Activated CD4-positive, alpha-beta T cell treated with anti-CD3 and anti-CD28 coated beads, Interleukin-2, amount 50 U/mL, for 24 hours (primary cell): ENCODE measurements at regions not wholly inside any gene's neighbourhood (a gene's known extent, or its start where the extent isn't known, plus 50 kb on each side); places are given as distances from the start of the nearest gene placed in this dataset.
"Not testable (repeated sequence)": the region's sequence is repeated elsewhere in the genome, so short reads cannot be mapped to it uniquely, and the experiment has no call there.

ENCODE experiments used
- DNase-seq, 2 donors: peaks; one replicate each; pipeline ENCODE4 v3.0.0-alpha.2; 2020; ENCODE audit warnings: low read depth in 1 of 2, low spot score in 1 of 2

DNA sequence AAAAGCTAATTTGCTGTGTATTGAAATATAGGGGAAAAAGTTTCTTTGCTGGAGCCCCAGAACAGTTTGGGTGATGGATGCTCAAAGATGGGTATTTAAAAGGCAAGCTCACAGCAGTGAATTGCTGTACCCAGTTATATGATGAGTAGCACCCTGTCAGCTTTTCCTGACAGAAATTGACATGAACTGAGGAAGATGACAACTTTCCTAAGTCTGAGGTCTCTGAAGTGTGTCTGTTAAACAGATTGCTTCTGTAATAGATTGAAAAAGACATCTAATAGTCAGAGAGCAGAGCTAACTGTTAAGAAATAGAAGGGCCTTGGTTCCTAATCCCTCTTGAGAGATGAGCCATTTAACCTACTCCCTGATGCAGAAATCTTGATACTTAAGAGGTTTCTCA lies 1278.0 kb upstream of the ALCAM start:
- DNase-seq = no peak

GRCh38 chr3:104089987-104090386 lies 1276.7 kb upstream of the ALCAM start:
- DNase-seq = not testable (repeated sequence)

- no peak for DNase-seq
Measured at GRCh38 chr3:104101736-104102135, 1265.0 kb upstream of the ALCAM start.

DNA sequence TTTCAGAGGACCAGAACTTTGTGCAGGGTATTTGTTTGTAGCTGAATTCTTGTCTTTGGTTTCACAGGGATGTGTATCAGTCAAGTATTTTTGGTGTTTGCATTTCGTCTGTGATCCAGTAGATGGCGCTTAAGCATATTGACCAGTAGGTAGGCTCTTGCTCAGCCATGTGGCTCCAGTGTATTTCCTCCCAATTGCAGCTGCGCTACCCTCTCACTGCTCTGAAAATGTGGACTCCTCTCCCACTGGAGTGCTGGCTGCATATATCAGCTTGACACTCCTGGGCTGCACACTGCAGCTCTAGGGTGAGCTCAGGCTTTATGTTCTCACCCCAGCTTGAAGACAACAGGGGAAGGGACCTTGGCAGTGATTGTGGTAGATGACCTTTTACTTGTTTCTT lies 1264.3 kb upstream of the ALCAM start:
- DNase-seq = no peak

GRCh38 chr3:104106276-104106675 lies 1260.4 kb upstream of the ALCAM start:
- DNase-seq = no peak

DNA sequence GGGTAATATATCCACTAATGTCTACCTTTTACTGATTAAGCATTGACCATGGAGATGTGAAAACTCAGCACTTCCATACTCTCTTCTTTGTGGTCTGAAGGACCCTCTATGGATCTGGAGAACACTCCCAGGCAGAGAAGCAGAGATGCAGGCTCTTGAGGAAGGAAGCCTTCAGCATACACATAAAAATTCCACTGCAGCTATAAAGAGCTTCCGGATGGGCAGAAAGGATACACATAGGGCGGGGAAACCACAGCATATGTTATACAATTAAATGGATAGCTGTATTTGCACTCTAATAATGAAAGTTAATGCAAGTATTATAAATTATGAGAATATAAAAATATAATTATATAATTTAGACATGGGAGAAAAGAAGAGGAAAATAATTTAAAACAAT lies 1258.2 kb upstream of the ALCAM start:
- DNase-seq = no peak

DNA sequence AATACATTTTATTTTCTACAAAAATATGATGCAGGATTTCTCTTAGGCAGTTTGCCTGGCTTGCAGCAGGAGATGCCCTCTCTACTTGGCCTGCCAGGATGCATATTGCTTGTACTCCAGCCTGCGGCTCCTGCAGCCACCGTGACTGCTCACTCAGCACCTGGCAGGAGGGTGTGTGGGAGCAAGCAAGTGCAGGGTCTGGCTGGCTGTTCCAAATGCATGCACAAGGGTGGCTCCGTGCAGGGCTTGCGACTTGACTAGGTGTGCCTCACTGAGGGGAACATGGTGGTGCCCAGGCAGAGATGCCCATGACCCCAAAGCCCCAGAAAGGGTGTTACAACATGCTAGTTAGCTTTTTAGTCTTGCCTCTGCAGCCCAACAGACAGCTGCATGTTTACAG lies 1240.2 kb upstream of the ALCAM start:
- DNase-seq = no peak

- no peak for DNase-seq
Measured at GRCh38 chr3:104126864-104127553, 1239.7 kb upstream of the ALCAM start.

- no peak for DNase-seq
Measured at GRCh38 chr3:104127830-104128229, 1238.9 kb upstream of the ALCAM start.

GRCh38 chr3:104132566-104133403 lies 1233.9 kb upstream of the ALCAM start:
- no peak for DNase-seq

- no peak for DNase-seq
Measured at GRCh38 chr3:104133630-104134029, 1233.1 kb upstream of the ALCAM start.

DNA sequence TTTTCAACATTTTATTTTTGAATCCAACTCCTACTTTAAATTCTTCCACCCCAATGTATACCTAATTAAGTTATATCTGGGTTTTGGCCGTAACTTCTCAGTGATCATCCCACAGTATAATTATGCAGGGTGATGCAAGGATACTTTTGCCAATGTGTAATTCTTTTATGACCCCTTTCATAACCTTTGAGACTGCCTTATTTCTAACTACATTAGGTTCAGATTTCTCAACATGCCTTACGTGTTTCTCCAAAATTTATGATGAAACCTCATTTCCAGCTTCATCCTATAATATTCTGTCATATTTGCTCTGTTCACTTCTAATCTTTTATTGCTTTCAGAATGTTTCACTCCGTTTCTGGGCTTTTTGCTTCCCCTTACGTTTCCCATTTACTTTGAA lies 1229.6 kb upstream of the ALCAM start:
- no peak for DNase-seq

DNA sequence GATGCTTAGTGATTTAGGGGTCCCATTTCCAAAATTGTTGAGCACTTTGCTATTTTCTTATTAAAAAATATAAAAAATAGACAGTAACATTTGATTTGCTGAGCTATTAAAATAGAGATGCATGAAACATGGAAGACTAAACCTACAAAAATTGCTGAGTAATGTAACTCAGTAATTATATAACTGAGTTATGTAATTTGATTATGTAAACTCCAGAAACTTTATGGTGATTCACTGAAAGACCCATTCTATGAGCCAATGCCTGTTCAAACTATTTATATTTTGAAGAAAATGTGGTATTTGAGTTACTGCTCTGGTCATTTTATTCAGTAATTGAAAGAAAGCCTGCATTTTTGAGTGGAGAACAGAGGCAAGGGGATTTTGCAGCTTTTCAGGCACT lies 1221.5 kb upstream of the ALCAM start:
- no peak for DNase-seq

DNA sequence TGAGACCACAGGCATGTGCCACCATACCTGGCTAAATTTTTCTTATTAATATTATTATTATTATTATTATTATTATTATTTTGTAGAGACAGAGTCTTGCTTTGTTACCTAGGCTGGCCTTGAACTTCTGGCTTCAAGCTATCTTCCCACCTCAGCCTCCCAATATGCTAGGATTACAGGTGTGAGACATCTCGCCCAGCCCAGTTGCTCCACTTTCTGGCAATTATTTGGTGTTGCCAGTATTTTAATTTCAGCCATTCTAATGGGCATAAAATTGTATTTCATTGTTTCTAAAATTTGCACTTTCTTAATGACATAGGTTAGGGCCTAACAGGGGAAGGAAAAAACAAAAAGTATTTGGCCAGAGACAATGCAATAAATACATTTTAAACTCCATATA lies 1217.6 kb upstream of the ALCAM start:
- DNase-seq = no peak

- DNase-seq = no peak
Measured at GRCh38 chr3:104150724-104151123, 1216.0 kb upstream of the ALCAM start.

DNA sequence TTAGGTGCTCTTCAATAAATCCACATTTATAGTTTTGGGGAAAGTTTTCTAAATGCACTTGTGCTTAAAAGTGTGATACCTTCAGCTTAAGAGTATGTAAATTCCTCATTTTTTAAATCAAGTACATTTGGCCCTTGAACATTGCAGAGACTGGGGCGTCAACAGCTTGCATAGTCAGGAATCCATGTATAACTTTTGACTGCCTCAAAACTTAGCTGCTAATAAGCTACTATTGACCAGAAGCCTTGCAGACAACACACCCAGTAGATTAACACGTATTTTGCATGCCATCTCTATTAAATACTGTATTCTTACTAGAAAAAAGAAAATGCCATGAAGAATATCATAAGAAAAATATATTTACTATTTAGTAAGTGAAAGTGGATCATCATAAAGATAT lies 1211.8 kb upstream of the ALCAM start:
- DNase-seq = no peak

DNA sequence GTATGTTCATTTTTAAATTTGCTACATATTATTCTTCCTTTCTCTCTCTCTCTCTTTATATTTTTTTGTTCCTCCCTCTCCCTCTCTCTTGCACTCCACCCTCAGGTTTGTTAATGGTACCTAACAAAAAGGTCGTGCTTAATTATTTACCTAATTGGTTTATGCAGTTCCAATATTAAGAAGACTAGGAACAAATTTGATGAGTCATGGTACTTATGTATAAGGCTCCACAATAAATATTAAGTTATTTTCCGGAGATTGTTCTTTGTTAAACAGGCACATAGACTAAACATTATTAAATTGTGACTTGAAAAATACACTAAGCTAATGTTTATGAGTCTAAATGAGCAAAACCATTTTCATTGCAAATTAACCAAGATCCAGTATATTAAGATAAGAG lies 1200.8 kb upstream of the ALCAM start:
- DNase-seq = no peak

DNA sequence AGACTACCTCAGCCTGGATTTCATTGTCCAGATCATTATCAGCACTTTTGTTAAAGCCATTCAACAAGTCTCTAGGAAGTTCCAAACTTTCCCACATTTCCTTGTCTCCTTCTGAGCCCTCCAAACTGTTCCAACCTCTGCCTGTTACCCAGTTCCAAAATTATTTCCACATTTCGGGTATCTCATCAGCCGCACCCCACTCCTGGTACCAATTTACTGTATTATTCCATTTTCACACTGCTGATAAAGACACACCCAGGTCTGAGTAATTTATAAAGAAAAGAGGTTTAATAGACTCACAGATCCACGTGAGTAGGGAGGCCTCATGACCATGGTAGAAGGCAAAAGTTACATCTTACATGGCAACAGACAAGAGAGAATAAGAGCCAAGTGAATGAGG lies 1198.3 kb upstream of the ALCAM start:
- DNase-seq = no peak

DNA sequence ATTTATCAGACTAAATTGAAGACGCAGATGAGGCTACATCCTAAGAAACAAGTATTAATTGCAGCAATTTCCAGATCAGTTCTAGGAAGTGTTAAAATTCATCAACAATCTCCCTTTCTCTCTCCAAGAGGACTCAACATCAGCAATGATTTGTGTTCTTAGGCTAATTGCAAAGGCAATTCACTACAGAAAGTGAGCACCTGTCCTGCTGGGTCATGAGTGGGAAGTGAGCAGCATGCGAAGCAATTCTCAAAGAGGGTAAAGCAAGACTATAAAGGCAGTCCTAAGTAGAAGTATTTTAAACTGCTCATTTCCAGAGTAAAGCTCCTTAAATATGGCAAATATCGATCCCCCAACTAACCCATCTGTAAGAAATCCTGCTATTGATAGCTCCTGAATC lies 1191.0 kb upstream of the ALCAM start:
- no peak for DNase-seq

DNA sequence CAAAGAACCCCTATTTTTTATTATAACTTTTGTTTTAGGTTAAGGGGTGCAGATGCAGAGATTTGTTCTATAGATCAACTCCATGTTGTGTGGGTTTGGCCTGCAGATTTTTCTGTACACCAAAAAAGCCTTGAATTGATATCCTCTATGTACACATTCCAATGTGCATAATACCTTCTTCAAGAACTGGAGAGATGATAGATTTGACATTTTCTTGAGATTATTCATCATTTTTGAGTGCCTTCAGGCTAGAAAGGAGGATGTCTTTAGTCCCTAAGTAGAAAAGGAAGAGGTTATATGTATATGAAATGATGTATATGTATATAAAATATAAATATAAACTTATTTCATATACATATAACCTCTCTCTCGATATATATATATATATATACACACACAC lies 1190.0 kb upstream of the ALCAM start:
- no peak for DNase-seq

DNA sequence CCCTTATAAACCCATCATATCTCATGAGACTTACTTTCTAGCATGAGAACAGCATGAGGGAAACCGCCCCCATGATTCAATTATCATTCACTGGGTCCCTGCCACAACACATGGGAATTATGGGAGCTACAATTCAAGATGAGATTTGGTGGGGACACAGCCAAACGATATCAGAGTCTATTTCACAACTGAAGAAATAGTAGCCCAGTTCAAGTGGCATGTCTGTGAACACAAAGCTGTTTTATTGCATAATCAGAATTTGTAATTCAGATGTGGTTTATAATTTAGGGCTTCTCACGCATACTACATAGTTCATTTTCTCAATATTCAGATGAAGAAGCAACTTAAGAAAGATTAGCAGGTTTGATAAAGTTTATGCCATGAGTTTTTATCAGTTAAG lies 1188.0 kb upstream of the ALCAM start:
- DNase-seq = no peak

GRCh38 chr3:104180906-104181305 lies 1185.8 kb upstream of the ALCAM start:
- DNase-seq = no peak

GRCh38 chr3:104190681-104191080 lies 1176.0 kb upstream of the ALCAM start:
- no peak for DNase-seq
